Brain microvascular endothelial cell (primary cell): ENCODE measurements at regions not wholly inside any gene's neighbourhood (a gene's known extent, or its start where the extent isn't known, plus 50 kb on each side); places are given as distances from the start of the nearest gene placed in this dataset.

Experiments used
- DNase-seq: peaks from one replicate; pipeline ENCODE4 v3.0.0-alpha.2; 2020
- H3K27ac ChIP-seq: fragments of 250-450 bp; sonication (Bioruptor Pico); 2 replicates; pipeline ENCODE4 v1.5.1; 2020; ENCODE audit warnings: mild to moderate bottlenecking, moderate library complexity
- H3K27me3 ChIP-seq: fragments of 250-450 bp; sonication (Bioruptor Pico); replicated peaks from 2 replicates; pipeline ENCODE4 v1.5.1; 2020; ENCODE audit warnings: mild to moderate bottlenecking
- H3K36me3 ChIP-seq: fragments of 250-450 bp; sonication (Bioruptor Pico); replicated peaks from 2 replicates; pipeline ENCODE4 v1.5.1; 2020; ENCODE audit warnings: mild to moderate bottlenecking
- H3K4me3 ChIP-seq: 2 replicates; pipeline ENCODE4 v1.5.1; 2011; ENCODE audit warnings: low read depth, mild to moderate bottlenecking, control low read depth, low read length, moderate library complexity
- CTCF ChIP-seq: IDR thresholded peaks from 2 replicates; pipeline ENCODE4 v1.5.1; 2011; ENCODE audit warnings: low read depth, mild to moderate bottlenecking, moderate library complexity, low read length, control low read depth, inconsistent platforms; ENCODE audit errors: missing control alignments
- in situ Hi-C: cut with HindIII; loops from 2 replicates; pipeline ENCODE4 v1.10.0; 2017; ENCODE audit warnings: low sequenced_read_pairs, low pct_ligation_motif_present

- no peak overlapping the region for H3K27ac ChIP-seq
- no peak for DNase-seq
- in situ Hi-C loops = no loop called here
- H3K27me3 ChIP-seq = no peaks in the 10 kb centered on the region
- TF ChIP-seq CTCF = no peak
- H3K4me3 ChIP-seq = no peak overlapping the region
- H3K36me3 ChIP-seq = no peaks in the 10 kb centered on the region
Observed at GRCh38 chr5:60343102-60343501, 356.9 kb downstream of the DEPDC1B start.

- TF ChIP-seq CTCF = no peak
- in situ Hi-C loops = no loop called here
- Histone ChIP-seq H3K27me3 (no peaks in the 10 kb centered on the region), H3K36me3 (no peaks in the 10 kb centered on the region), H3K27ac (no peak overlapping the region), H3K4me3 (no peak overlapping the region)
- DNase-seq = no peak
Observed at GRCh38 chr5:60340965-60341471, 358.9 kb downstream of the DEPDC1B start.

- no peaks in the 10 kb centered on the region for H3K36me3 ChIP-seq
- TF ChIP-seq CTCF = no peak
- in situ Hi-C loops = no loop called here
- no peaks in the 10 kb centered on the region for H3K27me3 ChIP-seq
- H3K27ac ChIP-seq = no peak overlapping the region
- H3K4me3 ChIP-seq = no peak overlapping the region
- no peak for DNase-seq
Observed at GRCh38 chr5:60340326-60340725, 359.6 kb downstream of the DEPDC1B start.

GRCh38 chr5:60339691-60340201 lies 360.2 kb downstream of the DEPDC1B start:
- H3K36me3 ChIP-seq = no peaks in the 10 kb centered on the region
- in situ Hi-C loops = no loop called here
- no peak overlapping the region for H3K27ac ChIP-seq
- no peaks in the 10 kb centered on the region for H3K27me3 ChIP-seq
- DNase-seq = no peak
- TF ChIP-seq CTCF = no peak
- no peak overlapping the region for H3K4me3 ChIP-seq

- no peaks in the 10 kb centered on the region for H3K36me3 ChIP-seq
Observed at GRCh38 chr5:60338846-60339245, 361.1 kb downstream of the DEPDC1B start.

More at GRCh38 chr5:60338846-60339245, 361.1 kb downstream of the DEPDC1B start:
- no peak for DNase-seq
- in situ Hi-C loops = no loop called here
- H3K27me3 ChIP-seq = no peaks in the 10 kb centered on the region
- no peak overlapping the region for H3K4me3 ChIP-seq
- TF ChIP-seq CTCF = no peak
- H3K27ac ChIP-seq = no peak overlapping the region
